GM11168 (cell line): ENCODE measurements at regions not wholly inside any gene's neighbourhood (a gene's known extent, or its start where the extent isn't known, plus 50 kb on each side); places are given as distances from the start of the nearest gene placed in this dataset.

Source experiments
- in situ Hi-C: fragments of 300-500 bp; cut with MboI; formaldehyde crosslinking; loops from one replicate; pipeline ENCODE4 v1.12.0; 2022; ENCODE audit warnings: low sequenced_read_pairs; ENCODE audit not compliant: unreplicated experiment

DNA sequence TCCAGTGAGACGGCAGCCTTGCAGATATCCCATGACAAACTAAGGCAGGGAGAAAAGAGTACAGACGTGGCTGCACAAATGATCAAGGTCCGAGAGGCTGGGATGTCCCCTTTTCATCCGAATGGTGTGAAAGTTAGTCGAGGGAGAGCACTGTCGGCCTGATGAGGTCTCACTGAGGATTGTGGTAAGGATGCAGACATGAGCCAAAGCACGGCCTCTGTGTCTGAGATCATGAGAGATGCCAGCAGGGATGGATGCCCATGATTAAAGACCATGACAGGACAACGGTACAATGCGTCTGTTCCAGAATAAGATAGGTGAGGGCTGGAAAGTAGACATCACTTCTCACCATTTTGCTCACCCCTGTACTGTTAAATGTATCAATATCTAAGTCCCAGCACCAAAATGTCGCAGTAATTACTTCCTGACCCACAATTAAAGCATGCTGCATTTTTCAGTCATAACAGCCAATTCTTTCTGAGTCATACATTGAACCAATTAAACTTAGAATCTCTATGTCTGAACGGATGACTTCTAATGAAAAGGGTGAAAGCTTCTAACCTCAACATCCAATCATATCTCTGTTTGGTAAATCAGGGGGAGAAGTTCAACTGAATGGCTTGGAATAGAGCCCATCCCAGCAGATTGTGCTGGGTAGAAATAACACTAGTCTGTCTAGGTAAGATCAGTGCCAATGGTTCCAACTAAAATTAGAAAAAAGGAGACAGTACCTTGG lies 249.6 kb upstream of the SOX5 start:
- in situ Hi-C loops, result no loop called here

DNA sequence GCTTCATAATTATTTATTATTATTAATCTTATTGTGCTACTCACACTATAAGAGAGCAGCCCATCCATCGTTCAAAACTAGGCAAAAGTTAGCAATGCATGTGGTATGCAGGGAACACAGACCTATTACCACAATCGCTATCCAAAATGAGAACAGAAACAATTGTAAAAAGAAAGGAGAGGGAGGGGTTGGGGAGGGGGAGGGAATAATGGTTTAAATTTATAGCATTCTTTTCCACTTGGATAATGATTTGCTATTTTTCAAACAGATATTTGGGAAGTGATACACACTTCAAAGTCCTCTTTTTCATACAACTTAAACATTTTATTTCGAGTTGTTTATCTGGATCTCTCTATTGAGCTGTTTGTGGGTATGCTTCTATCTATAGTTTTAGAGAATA lies 248.6 kb upstream of the SOX5 start:
- in situ Hi-C loops, result no loop called here

DNA sequence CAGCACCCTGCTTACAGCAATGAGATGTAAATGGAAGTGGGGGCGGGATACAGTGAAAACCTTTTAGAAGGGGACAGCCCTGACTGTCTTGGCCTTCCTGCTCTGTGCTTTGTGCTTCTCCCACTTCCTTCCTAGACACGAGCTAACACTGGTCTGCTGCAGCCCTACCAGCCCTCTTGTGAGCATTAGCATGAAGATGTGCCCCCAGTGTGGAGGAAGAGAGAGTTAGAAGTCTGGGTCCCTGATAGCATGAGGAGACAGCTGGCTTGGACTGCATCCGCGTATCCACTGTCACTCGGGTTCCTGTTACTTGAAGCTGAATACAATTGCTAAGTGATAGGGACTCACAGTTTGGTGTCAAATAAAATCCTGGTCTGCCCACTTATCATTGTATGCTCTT lies 248.1 kb upstream of the SOX5 start:
- in situ Hi-C loops, result no loop called here

DNA sequence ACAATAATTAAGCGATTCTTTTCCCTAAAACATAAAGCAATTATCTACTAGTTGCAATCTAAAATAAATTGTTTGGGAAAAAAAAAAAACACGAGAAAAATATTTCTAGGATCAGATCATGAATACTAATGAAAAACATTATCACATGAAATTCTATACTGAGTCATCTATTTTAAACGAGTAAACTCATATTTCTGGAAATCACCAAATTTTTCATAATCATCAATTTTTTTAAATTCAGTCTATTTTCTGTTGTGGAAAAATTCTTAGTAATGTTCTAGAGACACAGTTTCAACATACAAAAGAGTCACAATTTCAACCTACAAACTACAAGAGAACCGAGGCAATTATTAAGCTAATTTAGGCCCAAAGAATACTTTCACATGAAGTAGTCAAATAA lies 245.6 kb upstream of the SOX5 start:
- in situ Hi-C loops, result no loop called here

DNA sequence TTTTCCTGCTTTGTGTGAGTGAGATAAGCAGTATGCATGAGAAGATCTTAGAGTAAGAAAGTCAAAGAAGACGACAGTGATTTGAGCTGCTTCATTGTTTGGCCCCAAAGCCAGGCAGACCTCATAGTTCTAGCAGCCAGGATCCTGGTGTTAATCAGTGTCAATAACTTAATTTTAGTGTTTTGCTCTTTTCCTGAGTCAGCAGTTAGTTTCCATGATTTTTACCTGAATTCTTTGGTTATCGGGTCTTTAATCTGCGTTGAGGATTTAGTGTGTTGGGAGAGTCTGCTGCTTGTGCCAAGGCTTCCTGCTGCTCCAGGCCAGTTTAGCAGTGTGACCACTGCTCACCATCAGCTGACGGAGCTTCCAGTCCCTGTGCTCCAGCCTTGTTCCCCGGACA lies 241.6 kb upstream of the SOX5 start:
- in situ Hi-C loops, result no loop called here

DNA sequence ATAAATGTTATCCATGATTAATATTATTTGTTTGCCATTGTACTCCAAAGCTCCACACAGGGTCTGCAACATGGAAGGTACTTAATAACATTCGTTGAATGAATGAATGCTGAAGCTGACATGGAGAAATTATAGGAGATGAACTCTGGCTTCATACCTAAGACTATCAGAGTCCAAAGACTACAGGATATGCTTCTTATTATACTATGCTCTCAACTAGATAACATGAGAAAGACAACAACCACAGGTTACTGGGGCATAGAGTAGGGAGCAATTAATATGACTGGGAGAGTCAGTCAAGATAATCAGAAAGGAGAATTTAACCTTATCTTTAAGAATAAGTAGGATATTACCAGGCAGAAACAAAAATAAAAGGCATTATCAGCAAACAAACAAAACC lies 236.3 kb upstream of the SOX5 start:
- in situ Hi-C loops, result no loop called here

DNA sequence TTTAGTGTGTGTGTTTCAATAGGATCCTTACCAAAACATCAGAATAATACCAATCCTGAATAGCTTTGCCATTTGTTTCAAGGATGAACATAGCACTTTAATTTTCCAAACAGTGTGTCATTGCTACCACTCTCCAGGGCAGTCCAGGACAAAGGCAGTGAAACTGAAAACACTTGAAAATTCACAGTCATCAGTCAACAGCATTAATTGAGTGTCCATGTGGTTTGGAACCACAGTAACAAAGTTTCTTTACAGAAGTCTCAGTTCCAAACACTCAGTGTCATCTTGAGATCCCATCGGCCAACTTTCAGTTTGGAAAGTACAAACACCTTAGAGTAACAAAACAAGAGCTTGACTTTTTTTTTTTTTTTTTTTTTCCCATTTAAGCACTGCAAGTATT lies 228.4 kb upstream of the SOX5 start:
- in situ Hi-C loops, result no loop called here

DNA sequence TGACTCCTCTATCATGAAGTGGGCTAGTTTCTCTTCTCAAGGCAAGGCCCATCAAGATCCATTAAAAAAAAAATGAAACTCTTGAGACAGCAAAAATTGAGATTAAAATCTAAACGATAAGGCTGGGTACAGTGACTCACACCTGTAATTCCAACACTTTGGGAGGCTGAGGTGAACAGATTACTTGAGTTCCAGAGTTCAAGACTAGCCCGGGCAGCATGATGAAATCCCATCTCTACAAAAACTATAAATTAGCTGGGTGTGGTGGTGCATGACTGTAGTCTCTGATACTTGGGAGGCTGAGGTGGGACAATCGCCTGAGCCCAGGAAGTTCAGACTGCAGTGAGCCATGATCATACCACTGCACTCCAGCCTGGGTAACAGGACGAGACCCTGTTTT lies 226.5 kb upstream of the SOX5 start:
- in situ Hi-C loops, result no loop called here

DNA sequence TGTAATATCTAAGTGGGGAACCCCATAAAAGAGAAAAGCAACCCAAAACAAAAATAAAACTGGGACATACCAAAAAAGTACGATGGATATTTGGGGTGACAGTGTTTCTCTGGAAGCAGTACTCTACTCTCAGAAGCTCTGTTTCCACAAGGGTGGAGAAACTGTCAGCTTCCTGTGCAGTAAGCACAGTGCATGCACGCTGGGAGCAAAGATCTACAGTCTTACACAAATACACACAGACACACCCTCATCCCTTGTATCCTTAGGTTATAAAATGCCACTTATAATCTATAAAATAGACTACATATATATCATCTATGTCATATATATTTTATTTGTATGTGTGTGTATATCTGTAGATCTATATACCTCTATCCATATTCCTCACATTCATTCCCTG lies 225.8 kb upstream of the SOX5 start:
- in situ Hi-C loops, result no loop called here

DNA sequence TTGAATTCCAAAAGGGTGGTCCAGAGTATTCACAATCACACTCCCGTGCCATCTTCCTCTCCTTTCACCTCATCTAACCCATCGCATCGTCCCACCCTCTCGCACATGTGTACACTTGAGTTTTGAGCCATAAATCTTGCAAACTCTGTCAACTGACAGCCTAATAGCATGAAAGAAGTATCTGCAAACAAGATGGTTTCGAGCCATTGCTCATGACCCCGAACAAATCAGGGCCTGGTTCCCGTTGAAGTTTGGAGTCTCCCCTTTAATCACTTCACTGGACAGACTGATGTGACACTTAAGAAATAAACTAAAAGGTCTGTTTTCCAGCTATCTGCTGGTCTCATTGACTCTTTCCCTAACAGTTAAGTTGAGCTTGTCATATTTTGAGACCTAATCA lies 223.6 kb upstream of the SOX5 start:
- in situ Hi-C loops, result no loop called here

DNA sequence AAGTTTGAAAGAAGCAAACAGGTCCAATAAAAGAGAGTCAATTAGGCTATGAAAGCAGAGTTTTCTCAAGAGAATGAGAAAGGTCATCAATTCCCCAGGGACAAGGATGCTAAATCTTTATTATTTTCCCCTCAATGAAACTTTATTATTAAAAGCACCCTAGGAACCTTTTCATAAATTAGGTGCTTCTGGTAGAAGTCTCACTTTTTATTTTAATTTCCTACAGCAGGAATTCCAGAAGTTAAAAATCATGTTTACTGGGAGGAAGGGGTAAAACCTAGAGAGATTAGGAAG lies 223.2 kb upstream of the SOX5 start:
- in situ Hi-C loops, result no loop called here

DNA sequence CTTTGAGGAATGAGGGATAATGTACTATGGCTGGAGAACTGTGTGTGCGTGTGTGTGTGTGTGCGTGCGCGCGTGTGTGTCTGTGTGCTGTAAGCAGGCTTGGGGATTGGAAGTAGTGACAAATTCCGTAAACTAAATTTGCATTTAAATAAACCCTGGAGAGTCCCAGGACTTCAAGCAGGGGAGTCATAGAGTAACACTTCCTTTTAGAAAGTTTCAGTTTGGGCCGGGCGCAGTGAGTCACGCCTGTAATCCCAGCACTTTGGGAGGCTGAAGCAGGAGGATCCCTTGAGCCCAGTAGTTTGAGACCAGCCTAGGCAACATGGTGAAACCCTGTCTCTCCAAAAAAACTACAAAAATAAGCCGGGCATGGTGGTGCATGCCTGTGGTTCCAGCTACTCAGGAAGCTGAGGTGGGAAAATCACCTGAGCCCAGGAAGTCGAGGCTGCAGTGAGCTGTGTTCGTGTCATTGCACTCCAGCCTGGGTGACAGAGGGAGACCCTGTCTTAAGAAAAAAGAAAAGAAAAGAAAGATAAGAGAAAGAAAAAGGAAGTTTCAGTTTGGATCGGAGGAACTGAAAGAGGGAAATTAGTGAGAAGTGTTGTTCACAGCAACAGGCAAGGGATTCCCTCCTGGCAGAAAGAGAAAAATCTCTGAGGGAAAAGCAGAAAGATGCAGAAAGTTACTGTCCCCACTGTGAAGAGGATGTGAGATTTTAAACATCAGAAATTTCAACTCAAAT lies 222.7 kb upstream of the SOX5 start:
- in situ Hi-C loops, result no loop called here

DNA sequence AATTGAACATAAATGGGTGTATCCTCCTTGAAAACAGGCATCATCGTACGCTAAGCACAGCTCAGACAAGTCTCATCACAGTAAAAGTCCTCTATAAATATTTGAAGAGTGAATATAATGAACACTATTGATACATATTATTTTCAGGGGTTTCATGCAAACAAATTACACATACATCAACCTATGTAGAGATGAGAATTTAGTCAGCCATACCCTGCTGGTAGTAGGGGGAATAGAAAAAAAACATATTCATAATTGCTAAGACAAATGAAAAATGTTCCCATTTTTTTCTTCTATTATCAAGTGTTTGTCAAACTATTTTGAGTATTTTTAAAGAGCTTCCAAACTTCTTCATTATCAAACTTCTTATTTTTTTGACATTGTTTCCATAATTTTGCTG lies 205.6 kb upstream of the SOX5 start:
- in situ Hi-C loops, result no loop called here

DNA sequence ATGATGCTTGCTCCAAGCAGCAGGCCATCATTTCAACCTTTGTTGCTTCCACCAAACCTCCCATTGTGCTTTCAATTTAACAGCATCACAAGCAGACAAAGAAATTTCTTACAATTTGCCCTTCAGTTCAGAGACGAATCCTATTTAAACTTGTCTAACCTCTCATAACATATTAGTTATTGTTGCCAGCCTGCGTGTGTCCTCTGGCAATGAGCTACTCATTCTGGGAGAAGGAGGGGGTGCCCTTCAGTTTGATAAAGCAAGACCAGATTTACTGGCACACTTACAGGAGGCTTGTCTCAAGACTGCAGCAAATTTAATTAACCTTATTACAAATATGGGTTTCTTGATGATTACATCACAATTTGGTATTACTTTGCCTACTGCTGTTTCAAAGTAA lies 203.6 kb upstream of the SOX5 start:
- in situ Hi-C loops, result no loop called here

DNA sequence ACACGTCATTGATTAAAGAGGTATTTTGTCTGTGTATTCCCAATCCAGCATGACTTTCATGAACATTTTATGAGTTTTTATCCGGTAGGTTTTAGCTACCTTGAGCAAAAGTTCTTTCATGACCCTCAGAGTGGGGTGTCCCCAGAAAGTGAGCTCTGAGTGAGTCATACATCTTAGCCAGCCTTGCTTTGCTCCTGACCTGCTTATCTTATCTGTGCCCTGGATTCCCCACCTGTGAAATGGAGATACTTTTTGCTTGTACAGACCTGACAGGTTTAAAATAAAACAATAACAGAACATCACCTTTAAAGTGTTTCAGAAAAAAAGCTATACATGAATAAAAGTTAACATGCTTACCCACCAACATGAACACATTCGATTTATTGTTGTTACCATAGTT lies 202.8 kb upstream of the SOX5 start:
- in situ Hi-C loops, result no loop called here

DNA sequence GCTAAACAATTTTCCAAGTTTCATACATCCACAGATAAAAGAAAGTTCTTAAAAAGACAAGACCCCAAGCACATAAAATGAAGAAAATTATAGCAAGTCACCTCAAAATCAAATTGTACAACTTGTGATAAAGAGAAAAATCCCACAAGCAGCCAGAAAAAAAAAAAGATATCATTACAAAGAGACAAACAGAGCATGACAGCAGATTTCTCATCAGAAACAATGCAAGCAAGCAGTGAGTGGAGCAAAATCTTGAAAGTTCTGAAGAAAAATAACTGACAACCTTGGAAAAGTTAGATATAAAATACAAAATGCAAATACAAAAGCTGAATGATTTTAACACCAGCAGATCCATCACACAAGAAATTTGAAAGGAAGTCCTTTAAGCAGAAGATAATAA lies 194.5 kb upstream of the SOX5 start:
- in situ Hi-C loops, result no loop called here

DNA sequence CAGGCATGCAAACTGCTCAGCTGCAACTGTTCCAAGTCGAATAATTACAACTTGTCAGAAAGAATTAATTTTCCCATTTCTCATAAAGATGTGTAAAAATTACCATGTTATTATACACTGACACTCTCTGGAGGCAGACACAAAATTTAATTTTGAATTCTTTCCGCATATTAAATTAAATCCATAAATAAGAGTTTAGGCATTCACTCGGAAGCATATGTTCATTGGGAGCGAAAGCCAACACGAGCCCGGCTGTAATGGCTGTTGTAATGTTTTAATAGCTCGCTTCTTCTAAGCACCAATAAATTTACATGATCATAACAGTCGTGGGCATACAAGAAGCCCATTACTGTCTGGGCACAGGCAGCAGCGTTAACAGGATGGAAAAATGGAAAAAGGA lies 189.6 kb upstream of the SOX5 start:
- in situ Hi-C loops, result no loop called here

DNA sequence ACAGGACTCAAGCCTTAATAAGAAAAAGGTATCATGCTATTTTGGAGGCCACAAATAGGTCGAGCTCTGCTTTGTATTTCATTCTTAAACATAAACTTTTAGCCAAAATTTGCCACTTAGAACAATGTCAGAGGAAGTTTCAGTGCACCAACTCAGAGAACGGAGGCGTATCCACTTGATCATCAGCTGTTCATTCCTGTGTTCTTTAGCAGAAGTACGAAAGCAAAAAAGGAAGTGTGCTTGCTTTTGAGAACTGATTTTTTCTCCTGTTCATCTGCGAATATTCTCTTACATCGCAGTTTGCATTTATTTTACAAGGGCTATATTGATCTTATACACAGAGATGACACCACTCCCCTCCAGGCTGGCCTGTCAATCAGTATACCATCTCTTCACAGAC lies 188.6 kb upstream of the SOX5 start:
- in situ Hi-C loops, result no loop called here

DNA sequence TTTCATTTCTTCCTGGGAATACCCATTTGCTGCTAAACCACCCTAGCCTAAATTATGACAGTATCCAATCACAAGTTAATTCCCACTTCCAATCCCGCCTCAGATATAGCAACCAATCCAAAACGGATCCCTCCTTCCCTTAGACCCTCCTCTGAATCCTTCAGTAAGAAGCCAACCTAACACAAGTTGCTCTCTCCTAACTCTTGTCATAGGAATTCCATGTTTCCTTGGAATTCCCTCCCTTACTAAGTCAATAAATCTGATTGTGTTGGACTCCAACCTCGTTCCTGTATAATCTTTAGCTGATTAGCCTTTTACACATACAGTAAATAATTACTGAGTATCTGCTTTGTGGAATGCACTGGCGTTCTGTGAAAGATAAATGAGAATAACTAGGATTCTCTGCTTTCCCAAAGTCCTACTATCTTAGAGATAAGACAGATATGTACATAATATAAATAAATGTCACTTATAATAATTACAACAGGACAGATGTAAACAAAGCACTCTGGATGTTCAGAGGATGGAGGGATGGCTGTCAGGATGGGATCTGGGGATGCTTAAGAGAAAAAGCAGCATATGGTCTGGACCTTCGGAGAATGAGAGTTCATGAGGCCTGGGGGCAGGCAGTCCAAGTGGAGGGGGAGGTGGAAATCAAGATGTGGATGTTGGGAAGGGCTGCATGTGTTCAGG lies 185.8 kb upstream of the SOX5 start:
- in situ Hi-C loops, result no loop called here

DNA sequence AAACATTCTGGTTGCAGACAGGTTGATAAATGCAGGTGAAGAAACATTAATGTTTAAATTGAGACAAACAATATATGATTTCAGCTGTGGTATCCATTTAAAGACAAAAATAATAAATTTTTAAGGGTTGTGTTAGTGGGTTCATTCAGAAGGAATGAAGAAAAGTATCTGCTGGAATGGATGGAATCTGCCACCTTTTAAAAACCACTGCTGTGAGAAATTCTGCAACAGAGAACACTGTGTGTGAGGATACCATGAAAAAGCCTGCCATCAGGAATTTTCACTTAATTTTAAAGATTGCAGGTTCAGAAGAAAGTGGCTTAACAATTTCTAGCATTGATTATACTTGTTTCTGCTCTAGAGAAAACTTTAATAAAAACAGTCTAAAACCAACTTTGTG lies 184.6 kb upstream of the SOX5 start:
- in situ Hi-C loops, result no loop called here

DNA sequence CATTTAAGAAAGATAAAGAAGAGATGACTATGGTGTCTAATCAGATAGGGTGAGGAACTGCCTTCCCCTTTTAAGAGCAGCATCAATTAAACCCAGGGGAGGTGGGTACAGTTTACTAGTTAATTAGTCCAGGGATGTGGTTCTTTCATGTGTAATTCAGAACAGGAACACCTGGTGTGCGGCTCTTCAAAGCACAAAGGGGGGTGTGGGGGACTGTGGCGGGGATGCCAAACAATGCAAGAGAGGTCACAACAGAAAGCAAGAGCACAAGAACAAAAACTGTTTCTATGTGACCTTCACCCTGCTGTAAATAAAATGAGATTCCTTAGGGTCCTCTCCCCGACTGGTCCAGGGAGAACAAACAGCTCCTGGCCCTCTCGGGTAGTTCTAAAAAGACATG lies 183.9 kb upstream of the SOX5 start:
- in situ Hi-C loops, result no loop called here
